Hematopoietic multipotent progenitor cell (in vitro differentiated cells): ENCODE measurements at regions not wholly inside any gene's neighbourhood (a gene's known extent, or its start where the extent isn't known, plus 50 kb on each side); places are given as distances from the start of the nearest gene placed in this dataset.

Experiments
- DNase-seq, 3 donors: peaks; one replicate each; pipeline ENCODE4 v3.0.0-alpha.2; 2011 to 2015; ENCODE audit warnings: low read depth in 2 of 3, low spot score in 2 of 3

- no peak for DNase-seq
Measured at GRCh38 chr5:67454957-67455561, 258.5 kb upstream of the CD180 start.

GRCh38 chr5:67453111-67453905, 256.7 kb upstream of the CD180 start:
- DNase-seq: no peak

- no peak for DNase-seq
Measured at GRCh38 chr5:67451640-67452279, 255.2 kb upstream of the CD180 start.

- DNase-seq: no peak
Measured at GRCh38 chr5:67447732-67448131, 251.1 kb upstream of the CD180 start.

GRCh38 chr5:67437905-67438845, 241.6 kb upstream of the CD180 start:
- DNase-seq: no peak

GRCh38 chr5:67435032-67435431, 238.4 kb upstream of the CD180 start:
- DNase-seq: no peak

GRCh38 chr5:67434466-67434865, 237.9 kb upstream of the CD180 start:
- no peak for DNase-seq

GRCh38 chr5:67432606-67433005, 236.0 kb upstream of the CD180 start:
- no peak for DNase-seq

GRCh38 chr5:67431191-67431590, 234.6 kb upstream of the CD180 start:
- no peak for DNase-seq

GRCh38 chr5:67427850-67428298, 231.3 kb upstream of the CD180 start:
- DNase-seq: no peak

GRCh38 chr5:67426961-67427849, 230.6 kb upstream of the CD180 start:
- no peak for DNase-seq

GRCh38 chr5:67425514-67425913, 228.9 kb upstream of the CD180 start:
- DNase-seq: no peak

GRCh38 chr5:67417839-67418238, 221.2 kb upstream of the CD180 start:
- no peak for DNase-seq

GRCh38 chr5:67416986-67417385, 220.4 kb upstream of the CD180 start:
- no peak for DNase-seq

GRCh38 chr5:67416133-67416937, 219.7 kb upstream of the CD180 start:
- DNase-seq: no peak

- no peak for DNase-seq
Measured at GRCh38 chr5:67414712-67415111, 218.1 kb upstream of the CD180 start.

GRCh38 chr5:67413721-67414120, 217.1 kb upstream of the CD180 start:
- no peak for DNase-seq

- DNase-seq: peak in 2 of 3 donors; percentile 28 to 73
Measured at GRCh38 chr5:67409126-67409777, 212.7 kb upstream of the CD180 start.
